ENCODE measurements at regions not wholly inside any gene's neighbourhood (a gene's known extent, or its start where the extent isn't known, plus 50 kb on each side); places are given as distances from the start of the nearest gene placed in this dataset.
"Not testable (repeated sequence)": the region's sequence is repeated elsewhere in the genome, so short reads cannot be mapped to it uniquely, and the experiment has no call there.

DNA sequence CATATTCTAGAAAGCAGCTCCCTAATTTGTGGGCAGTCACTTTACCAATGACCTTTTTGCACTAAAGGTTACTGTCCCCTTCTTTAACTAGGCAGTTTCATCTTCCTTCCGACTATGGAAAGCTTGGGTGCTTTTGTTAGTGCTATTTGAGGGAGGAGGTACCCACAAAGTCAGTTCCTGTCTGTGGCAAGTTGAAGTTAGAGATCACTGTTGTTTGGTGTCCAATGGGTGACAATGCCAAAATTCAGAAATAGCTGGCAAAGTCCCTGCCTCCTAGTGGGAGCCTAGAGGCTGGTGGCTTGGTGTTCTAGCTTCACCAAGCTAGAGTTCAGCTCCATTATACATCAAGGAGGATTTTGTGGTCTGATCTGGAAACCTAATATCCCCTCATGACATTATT, 87.1 kb upstream of the PNPT1 start:
- H3K27ac Mint-ChIP-seq: no peak overlapping the region
- DNase-seq (no peak), ATAC-seq (replicated peaks) (no peak)
- H3K36me3 Mint-ChIP-seq: no peaks in the 10 kb centered on the region
- no peaks in the 10 kb centered on the region for H3K9me3 Mint-ChIP-seq
- peaks cover 0 to 9% of the 10 kb centered on the region in 2 donors for H3K27me3 Mint-ChIP-seq
- H3K4me3 Mint-ChIP-seq: no peak overlapping the region
- H3K4me1 Mint-ChIP-seq: peaks cover 0 to 3% of the 10 kb centered on the region in 2 donors

DNA sequence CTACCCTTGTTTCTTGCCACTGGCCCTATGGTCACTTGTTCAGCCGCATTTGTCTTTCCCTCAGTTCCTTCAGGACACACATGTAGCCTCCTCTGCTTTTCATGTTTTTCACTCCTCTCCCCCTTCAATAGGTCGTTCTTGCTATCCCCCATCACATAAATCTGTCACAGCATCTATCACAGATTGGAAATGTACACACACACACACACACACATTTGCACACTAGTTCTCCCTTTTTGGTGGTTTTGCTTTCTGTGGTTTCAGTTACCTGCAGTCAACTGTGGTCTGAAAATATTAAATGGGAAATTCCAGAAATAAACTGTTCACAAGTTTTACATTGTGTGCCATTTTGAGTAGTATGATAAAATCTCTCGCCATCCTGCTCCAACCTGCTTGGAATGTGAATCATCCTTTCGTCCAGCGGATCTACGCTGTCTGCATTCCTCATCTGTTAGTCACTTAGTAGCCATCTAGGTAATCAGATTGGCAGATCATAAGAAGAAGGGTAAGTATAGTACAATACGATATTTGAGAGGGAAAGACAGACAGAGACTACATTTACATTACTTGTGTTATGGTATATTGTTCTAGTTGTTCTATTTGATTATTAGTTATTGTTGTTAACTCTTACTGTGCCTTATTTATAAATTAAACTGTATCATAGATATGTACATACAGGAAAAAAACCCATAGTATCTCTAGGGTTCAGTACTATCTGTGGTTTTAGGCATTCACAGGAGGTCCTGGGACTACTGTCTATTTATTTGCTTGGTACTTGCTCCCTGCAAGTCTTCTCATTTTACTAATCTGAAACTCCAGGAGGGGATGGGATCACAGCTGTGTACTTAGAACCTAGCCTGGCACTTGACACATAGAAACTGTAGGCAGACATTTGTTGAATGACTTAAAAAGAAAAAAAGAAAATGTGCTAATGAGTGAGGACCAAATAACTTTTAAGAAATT, 86.1 kb upstream of the PNPT1 start:
- no peak for DNase-seq
- Mint-ChIP-seq H3K4me3 (no peak overlapping the region), H3K27me3 (peaks cover 0 to 9% of the 10 kb centered on the region in 2 donors), H3K4me1 (peaks cover 0 to 3% of the 10 kb centered on the region in 2 donors), H3K36me3 (no peaks in the 10 kb centered on the region), H3K27ac (no peak overlapping the region), H3K9me3 (no peaks in the 10 kb centered on the region)
- no peak for ATAC-seq (replicated peaks)

DNA sequence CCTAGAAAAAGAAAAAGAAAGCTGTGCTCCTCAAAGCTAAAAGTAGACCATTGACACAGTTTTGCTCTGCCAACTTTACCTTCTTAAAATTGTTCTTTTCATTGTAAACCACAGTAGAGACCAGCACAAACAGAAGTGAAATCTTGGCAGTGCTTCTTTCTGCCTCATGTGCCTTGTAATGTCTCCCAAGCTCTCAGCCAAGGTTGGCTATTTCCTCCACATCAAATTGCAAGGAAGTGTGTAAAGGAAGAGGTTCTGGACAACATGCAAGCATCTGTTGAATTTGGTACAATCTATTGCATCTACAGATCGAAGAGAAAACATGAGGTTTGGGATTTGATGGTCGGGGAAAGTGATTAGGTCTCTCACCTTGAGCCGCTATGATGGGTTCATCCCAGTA, 83.3 kb upstream of the PNPT1 start:
- DNase-seq (no peak), ATAC-seq (replicated peaks) (no peak)
- Mint-ChIP-seq H3K36me3 (no peaks in the 10 kb centered on the region), H3K4me3 (no peak overlapping the region), H3K27ac (no peak overlapping the region), H3K27me3 (peaks cover 0 to 9% of the 10 kb centered on the region in 2 donors), H3K4me1 (peaks cover 0 to 3% of the 10 kb centered on the region in 2 donors), H3K9me3 (no peaks in the 10 kb centered on the region)

DNA sequence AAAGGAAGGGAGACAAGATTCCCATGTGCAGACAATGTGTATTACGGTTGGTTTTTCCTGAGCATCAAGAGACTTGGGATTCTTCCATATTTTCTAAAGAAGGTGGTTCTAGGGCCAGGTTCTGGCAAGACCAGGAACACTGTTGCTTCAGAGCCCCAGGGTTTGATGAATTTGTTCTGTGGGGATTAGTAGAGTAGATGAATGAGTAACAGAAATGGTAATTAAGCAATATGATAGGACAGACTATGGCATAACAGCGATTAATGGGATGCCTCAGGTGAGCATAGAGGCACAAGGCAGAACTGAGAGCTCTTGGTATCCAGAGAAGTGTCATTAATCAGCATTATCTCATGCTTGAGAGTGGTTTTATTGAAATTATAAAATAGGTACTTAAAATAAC, 82.8 kb upstream of the PNPT1 start:
- H3K4me3 Mint-ChIP-seq: no peak overlapping the region
- peaks cover 0 to 3% of the 10 kb centered on the region in 2 donors for H3K4me1 Mint-ChIP-seq
- peaks cover 0 to 9% of the 10 kb centered on the region in 2 donors for H3K27me3 Mint-ChIP-seq
- no peaks in the 10 kb centered on the region for H3K9me3 Mint-ChIP-seq
- no peak for ATAC-seq (replicated peaks)
- no peaks in the 10 kb centered on the region for H3K36me3 Mint-ChIP-seq
- H3K27ac Mint-ChIP-seq: no peak overlapping the region
- DNase-seq: no peak

DNA sequence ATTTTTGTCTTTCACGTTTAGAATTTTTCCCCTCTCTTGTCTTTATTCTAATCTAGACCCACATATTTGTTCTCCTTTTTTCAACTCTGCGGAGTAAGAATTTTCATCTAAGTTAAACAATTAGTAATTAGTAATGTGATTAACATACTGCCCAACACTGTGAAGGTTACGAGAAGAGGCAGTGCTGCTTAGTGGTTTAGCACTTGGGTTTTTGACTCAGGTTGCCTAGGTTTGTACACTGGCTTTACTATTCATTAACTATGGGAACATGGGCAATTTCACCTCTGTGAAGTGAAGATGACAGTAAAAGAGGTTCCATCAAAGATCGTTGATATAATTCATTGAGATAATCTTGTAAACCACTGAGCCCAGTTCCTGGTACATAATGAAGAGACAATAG, 82.2 kb upstream of the PNPT1 start:
- Mint-ChIP-seq H3K4me1 (peaks cover 0 to 3% of the 10 kb centered on the region in 2 donors), H3K4me3 (no peak overlapping the region), H3K27ac (no peak overlapping the region), H3K9me3 (no peaks in the 10 kb centered on the region), H3K27me3 (peaks cover 0 to 9% of the 10 kb centered on the region in 2 donors), H3K36me3 (no peaks in the 10 kb centered on the region)
- ATAC-seq (replicated peaks) (no peak), DNase-seq (no peak)

DNA sequence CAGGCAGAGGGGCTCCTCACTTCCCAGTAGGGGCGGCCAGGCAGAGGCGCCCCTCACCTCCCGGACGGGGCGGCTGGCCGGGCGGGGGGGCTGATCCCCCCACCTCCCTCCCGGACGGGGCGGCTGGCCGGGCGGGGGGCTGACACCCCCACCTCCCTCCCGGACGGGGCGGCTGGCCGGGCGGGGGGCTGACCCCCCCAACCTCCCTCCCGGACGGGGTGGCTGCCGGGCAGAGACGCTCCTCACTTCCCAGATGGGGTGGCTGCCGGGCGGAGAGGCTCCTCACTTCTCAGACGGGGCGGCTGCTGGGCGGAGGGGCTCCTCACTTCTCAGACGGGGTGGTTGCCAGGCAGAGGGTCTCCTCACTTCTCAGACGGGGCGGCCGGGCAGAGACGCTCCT, 80.0 kb upstream of the PNPT1 start:
- not testable (repeated sequence) for H3K27ac Mint-ChIP-seq; H3K27me3 Mint-ChIP-seq; H3K4me3 Mint-ChIP-seq; DNase-seq; ATAC-seq (replicated peaks); H3K36me3 Mint-ChIP-seq; H3K9me3 Mint-ChIP-seq; H3K4me1 Mint-ChIP-seq

DNA sequence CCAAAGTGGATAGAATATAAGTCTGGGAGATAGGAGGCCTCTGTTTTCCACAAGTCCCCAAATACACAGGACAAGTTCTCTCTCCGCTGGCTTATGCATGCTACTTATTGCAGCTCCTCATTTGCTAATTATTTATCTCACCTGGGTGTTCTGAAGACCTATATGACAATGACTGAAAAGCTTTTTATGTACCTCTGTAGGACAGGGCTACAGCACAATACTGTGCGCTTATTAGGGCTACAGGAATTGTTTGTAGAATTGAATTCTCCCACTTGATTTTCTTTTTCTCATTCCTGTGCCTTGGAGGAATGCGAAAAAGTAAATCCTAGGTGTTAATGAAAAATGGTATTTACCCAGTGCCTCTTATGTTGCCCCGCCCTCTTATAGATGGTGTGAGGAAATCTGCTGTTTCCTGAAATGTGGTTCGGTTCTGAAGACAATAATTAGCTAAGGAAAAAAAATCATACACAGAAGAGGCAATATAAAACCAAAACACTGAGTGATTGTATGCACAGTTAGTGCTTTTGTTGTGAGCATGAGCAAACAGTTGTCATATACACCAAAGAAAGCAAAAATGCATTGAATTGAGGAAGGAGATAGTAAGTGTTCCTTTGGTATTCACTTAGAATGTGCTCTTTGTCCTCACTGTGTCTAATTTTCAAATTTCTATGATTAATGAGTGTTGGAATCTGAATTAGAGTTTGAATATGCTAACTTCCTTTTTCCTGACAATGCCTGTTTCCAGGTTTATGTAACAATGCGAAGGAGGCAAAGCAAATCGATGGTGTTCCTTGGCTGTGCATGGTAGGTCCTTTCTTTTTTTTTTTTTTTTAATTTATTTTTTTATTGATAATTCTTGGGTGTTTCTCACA, 78.7 kb upstream of the PNPT1 start:
- Mint-ChIP-seq H3K36me3 (no peaks in the 10 kb centered on the region), H3K27ac (no peak overlapping the region), H3K27me3 (peaks cover 7 to 11% of the 10 kb centered on the region in 2 donors), H3K4me1 (no peaks in the 10 kb centered on the region), H3K9me3 (no peaks in the 10 kb centered on the region), H3K4me3 (no peak overlapping the region)
- DNase-seq: no peak
- no peak for ATAC-seq (replicated peaks)

DNA sequence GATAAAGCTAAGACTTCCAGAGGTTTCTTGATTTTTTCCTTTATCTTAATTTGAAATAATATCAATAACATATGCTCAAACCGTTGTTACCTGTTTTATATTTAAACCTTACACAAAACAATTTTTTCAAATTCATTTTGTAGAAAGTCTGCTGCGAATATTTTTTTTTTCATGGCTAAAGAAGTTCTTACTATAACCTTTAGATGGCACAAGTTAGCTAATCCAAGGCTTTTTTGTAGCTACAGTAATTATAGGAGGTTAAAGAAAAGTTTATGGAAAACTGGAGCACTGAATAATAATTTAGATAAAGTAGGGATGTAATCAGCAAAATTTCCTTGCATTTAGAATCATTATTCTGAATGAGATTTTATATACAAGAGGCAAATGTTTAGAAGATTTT, 78.0 kb upstream of the PNPT1 start:
- peaks cover 7 to 11% of the 10 kb centered on the region in 2 donors for H3K27me3 Mint-ChIP-seq
- H3K36me3 Mint-ChIP-seq: no peaks in the 10 kb centered on the region
- DNase-seq: no peak

DNA sequence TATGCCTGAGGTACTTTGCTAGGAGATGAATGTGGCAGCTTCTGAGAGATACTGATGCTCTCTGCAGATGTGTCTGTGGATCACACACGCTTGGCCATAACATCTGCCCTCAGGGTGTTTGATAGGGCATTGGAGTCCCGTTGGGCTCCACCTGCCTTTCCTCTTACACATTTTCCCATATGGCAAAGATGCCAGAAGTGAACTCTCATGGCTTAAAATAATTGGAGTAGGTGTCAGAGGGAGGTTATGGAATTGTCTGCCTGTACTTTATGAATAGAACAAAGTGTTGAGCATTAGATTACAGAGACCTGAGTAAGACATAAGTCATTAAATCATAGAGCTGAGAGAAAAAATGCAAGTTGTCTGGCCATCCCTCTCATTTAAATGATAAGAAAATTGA, 75.3 kb upstream of the PNPT1 start:
- Mint-ChIP-seq H3K27ac (no peak overlapping the region), H3K4me3 (no peak overlapping the region), H3K27me3 (peaks cover 7 to 13% of the 10 kb centered on the region in 2 donors), H3K36me3 (no peaks in the 10 kb centered on the region), H3K4me1 (no peaks in the 10 kb centered on the region), H3K9me3 (no peaks in the 10 kb centered on the region)
- ATAC-seq (replicated peaks): no peak
- no peak for DNase-seq

More for the DNA sequence above, 78.0 kb upstream of the PNPT1 start:
- no peak for ATAC-seq (replicated peaks)
- H3K27ac Mint-ChIP-seq: no peak overlapping the region
- no peaks in the 10 kb centered on the region for H3K9me3 Mint-ChIP-seq
- no peaks in the 10 kb centered on the region for H3K4me1 Mint-ChIP-seq
- H3K4me3 Mint-ChIP-seq: no peak overlapping the region

DNA sequence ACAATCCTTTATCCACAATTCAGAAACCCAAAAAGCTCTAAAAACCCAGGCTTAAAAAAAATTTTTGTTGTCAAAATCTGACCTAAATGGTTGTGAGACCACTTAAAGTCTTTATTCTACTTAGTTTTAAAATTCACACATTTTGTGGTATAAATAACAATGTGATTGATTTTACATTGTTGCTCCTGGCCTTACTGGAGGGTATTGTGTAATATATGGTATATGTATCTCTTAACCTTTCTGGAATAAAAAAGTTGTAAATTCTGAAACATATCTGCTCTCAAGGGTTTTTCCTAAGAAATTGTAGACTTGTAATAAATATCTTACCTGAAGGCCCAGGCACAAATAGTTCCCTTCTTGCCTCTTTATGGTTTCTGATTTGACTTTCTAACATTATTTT, 73.3 kb upstream of the PNPT1 start:
- DNase-seq (no peak), ATAC-seq (replicated peaks) (no peak)
- no peaks in the 10 kb centered on the region for H3K4me1 Mint-ChIP-seq
- H3K4me3 Mint-ChIP-seq: no peak overlapping the region
- H3K27ac Mint-ChIP-seq: no peak overlapping the region
- no peaks in the 10 kb centered on the region for H3K9me3 Mint-ChIP-seq
- H3K27me3 Mint-ChIP-seq: peaks cover 13% of the 10 kb centered on the region in 2 donors
- H3K36me3 Mint-ChIP-seq: no peaks in the 10 kb centered on the region

DNA sequence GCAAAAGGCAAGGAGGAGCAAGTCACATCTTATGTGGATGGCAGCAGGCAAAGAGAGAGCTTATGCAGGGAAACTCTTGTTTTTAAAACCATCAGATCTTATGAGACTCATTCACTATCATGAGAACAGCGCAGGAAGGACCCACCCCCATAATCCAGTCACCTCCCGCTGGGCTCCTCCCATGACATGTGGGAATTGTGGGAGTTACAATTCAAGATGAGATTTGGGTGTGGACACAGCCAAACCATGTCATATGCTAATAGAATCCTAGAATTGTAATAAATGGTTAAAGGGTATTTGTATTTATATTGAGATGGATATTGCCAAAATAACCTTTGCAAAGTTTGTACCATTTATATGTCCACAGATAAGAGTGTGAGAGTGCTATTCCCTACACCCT, 72.1 kb upstream of the PNPT1 start:
- not testable (repeated sequence) for ATAC-seq (replicated peaks); H3K9me3 Mint-ChIP-seq; H3K27ac Mint-ChIP-seq; H3K4me3 Mint-ChIP-seq; H3K36me3 Mint-ChIP-seq; DNase-seq; H3K4me1 Mint-ChIP-seq
- peaks cover 13 to 18% of the 10 kb centered on the region in 2 donors for H3K27me3 Mint-ChIP-seq

DNA sequence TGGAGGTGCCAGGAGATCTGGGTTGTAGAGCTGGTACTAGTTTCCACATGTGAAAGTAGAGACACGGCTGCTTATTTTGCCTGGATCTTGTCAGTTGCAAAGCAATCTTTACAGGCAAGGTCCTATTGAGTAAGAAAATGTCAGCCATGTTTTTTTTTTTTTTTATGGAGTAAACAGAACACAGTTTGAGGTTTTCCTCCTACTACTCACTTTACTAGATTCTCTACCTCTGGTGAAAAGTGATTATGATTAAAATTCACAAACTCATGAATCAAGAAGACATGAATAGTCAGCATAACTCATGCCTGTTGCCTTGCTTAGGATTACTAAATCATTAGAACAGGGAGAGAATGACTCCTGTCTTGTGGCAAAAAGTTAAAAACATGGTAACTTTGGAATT, 70.1 kb upstream of the PNPT1 start:
- peaks cover 14 to 23% of the 10 kb centered on the region in 2 donors for H3K27me3 Mint-ChIP-seq

DNA sequence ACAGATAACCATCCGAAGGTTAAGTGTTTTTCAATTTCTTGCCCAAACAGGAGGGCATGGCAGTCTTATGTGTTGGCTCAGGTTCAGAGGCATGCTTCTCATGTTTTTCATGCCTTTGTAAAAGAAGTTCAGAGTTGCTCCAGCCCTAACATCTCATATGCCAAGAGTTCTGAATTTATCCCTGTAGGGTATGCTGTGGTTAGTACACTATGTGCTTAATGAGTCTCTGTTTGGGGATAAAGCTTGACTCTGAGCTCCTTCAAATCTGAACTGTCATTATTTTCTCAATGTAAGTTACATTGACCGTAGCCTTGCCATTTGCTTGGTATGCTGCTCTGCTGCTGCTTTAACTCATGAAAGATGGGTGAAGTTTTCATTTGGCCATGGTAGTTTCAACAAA, 67.9 kb upstream of the PNPT1 start:
- ATAC-seq (replicated peaks) (no peak), DNase-seq (no peak)
- no peaks in the 10 kb centered on the region for H3K9me3 Mint-ChIP-seq
- H3K27me3 Mint-ChIP-seq: peaks cover 16 to 23% of the 10 kb centered on the region in 2 donors
- H3K4me1 Mint-ChIP-seq: no peaks in the 10 kb centered on the region
- no peaks in the 10 kb centered on the region for H3K36me3 Mint-ChIP-seq
- H3K4me3 Mint-ChIP-seq: no peak overlapping the region
- no peak overlapping the region for H3K27ac Mint-ChIP-seq

More for the DNA sequence above, 70.1 kb upstream of the PNPT1 start:
- H3K4me3 Mint-ChIP-seq: no peak overlapping the region
- DNase-seq (no peak), ATAC-seq (replicated peaks) (no peak)
- no peaks in the 10 kb centered on the region for H3K9me3 Mint-ChIP-seq
- no peaks in the 10 kb centered on the region for H3K36me3 Mint-ChIP-seq
- H3K4me1 Mint-ChIP-seq: no peaks in the 10 kb centered on the region
- H3K27ac Mint-ChIP-seq: no peak overlapping the region

DNA sequence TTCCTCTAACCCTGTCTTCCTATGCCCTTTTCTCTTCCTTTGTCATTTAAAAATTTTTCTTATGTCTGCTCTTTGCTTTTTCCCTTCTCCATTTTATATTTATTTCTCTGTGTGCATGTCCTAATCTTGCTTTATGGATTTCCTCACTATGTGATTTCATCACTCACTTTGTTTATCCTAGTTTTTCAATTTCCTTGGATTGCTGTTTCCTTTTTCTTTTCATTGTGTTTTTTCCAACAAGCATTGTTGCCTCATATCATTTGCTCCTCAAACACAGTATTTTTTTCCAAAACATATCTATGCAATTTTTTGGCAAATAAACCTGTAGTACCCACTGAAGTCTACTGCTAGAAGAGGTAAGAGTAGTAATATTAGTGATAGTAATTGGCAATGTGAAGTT, 67.4 kb upstream of the PNPT1 start:
- DNase-seq: no peak
- Mint-ChIP-seq H3K36me3 (no peaks in the 10 kb centered on the region), H3K9me3 (no peaks in the 10 kb centered on the region), H3K4me3 (no peak overlapping the region), H3K27me3 (peaks cover 16 to 23% of the 10 kb centered on the region in 2 donors), H3K4me1 (no peaks in the 10 kb centered on the region), H3K27ac (no peak overlapping the region)
- no peak for ATAC-seq (replicated peaks)

Measured in stimulated activated naive B cell treated with anti-CD40 and anti-IgM and Interleukin-4, amounts not matched to agents 10 μg/mL and 1 μg/mL and 100 μg/mL, for 72 hours (primary cell).